ENCODE measurements at regions not wholly inside any gene's neighbourhood (a gene's known extent, or its start where the extent isn't known, plus 50 kb on each side); places are given as distances from the start of the nearest gene placed in this dataset.
"Not testable (repeated sequence)": the region's sequence is repeated elsewhere in the genome, so short reads cannot be mapped to it uniquely, and the experiment has no call there.

- Histone ChIP-seq H3K36me3 (no peaks in the 10 kb centered on the region), H3K27me3 (no peaks in the 10 kb centered on the region), H3K4me3 (no peak overlapping the region), H3K4me1 (no peaks in the 10 kb centered on the region), H3K27ac (no peak overlapping the region), H3K9me3 (no peaks in the 10 kb centered on the region)
- DNase-seq = no peak
- TF ChIP-seq, protein P1, sequence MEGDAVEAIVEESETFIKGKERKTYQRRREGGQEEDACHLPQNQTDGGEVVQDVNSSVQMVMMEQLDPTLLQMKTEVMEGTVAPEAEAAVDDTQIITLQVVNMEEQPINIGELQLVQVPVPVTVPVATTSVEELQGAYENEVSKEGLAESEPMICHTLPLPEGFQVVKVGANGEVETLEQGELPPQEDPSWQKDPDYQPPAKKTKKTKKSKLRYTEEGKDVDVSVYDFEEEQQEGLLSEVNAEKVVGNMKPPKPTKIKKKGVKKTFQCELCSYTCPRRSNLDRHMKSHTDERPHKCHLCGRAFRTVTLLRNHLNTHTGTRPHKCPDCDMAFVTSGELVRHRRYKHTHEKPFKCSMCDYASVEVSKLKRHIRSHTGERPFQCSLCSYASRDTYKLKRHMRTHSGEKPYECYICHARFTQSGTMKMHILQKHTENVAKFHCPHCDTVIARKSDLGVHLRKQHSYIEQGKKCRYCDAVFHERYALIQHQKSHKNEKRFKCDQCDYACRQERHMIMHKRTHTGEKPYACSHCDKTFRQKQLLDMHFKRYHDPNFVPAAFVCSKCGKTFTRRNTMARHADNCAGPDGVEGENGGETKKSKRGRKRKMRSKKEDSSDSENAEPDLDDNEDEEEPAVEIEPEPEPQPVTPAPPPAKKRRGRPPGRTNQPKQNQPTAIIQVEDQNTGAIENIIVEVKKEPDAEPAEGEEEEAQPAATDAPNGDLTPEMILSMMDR (IDR thresholded peaks at IDR 0.05) = no peak
- no peak for TF ChIP-seq POLR2A (IDR thresholded peaks at IDR 0.05)
Observed at GRCh38 chr6:113057567-113058053, 710.5 kb downstream of the RFPL4B start.

GRCh38 chr6:113060664-113061063 is 713.5 kb downstream of the RFPL4B start:
- no peak for TF ChIP-seq POLR2A (IDR thresholded peaks at IDR 0.05)
- TF ChIP-seq, protein P1 (IDR thresholded peaks at IDR 0.05) = no peak
- Histone ChIP-seq H3K9me3 (no peaks in the 10 kb centered on the region), H3K36me3 (no peaks in the 10 kb centered on the region), H3K4me3 (no peak overlapping the region), H3K27me3 (no peaks in the 10 kb centered on the region), H3K4me1 (no peaks in the 10 kb centered on the region), H3K27ac (no peak overlapping the region)
- DNase-seq = no peak

GRCh38 chr6:113065611-113066010 is 718.5 kb downstream of the RFPL4B start:
- no peaks in the 10 kb centered on the region for H3K9me3 ChIP-seq
- no peak overlapping the region for H3K27ac ChIP-seq
- no peaks in the 10 kb centered on the region for H3K27me3 ChIP-seq
- DNase-seq = no peak
- H3K4me3 ChIP-seq = no peak overlapping the region
- no peak for TF ChIP-seq POLR2A (IDR thresholded peaks at IDR 0.05)
- TF ChIP-seq, protein P1 (IDR thresholded peaks at IDR 0.05) = no peak
- no peaks in the 10 kb centered on the region for H3K4me1 ChIP-seq
- H3K36me3 ChIP-seq = no peaks in the 10 kb centered on the region

GRCh38 chr6:113067612-113068275 is 720.6 kb downstream of the RFPL4B start:
- no peaks in the 10 kb centered on the region for H3K9me3 ChIP-seq
- no peaks in the 10 kb centered on the region for H3K27me3 ChIP-seq
- TF ChIP-seq, protein P1 (IDR thresholded peaks at IDR 0.05) = no peak
- no peak for TF ChIP-seq POLR2A (IDR thresholded peaks at IDR 0.05)
- no peak overlapping the region for H3K4me3 ChIP-seq
- H3K4me1 ChIP-seq = no peaks in the 10 kb centered on the region
- no peaks in the 10 kb centered on the region for H3K36me3 ChIP-seq
- H3K27ac ChIP-seq = no peak overlapping the region
- no peak for DNase-seq

DNA sequence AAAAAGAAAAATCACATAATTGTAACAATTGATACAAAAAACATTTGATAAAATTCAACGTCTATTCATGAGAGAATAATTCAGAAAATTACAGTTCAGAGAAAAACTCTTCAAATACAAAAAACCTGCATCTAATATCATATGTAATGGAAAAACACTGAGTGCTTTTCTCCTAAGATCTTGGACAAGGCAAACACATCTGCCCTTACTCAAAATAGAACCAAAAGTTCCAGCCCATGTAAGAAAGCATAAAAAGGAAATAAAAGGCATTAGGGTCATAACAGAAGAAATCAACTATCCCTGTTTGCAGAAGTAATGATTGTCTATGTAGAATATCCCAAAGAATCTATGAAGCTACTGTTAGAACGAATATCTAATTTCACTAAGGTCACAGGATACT is 721.4 kb downstream of the RFPL4B start:
- H3K36me3 ChIP-seq = no peaks in the 10 kb centered on the region
- DNase-seq = no peak
- H3K4me1 ChIP-seq = no peaks in the 10 kb centered on the region
- no peak overlapping the region for H3K4me3 ChIP-seq
- TF ChIP-seq, protein P1 (IDR thresholded peaks at IDR 0.05) = no peak
- TF ChIP-seq POLR2A (IDR thresholded peaks at IDR 0.05) = no peak
- H3K27ac ChIP-seq = no peak overlapping the region
- H3K9me3 ChIP-seq = no peaks in the 10 kb centered on the region
- H3K27me3 ChIP-seq = no peaks in the 10 kb centered on the region

GRCh38 chr6:113070681-113071080 is 723.6 kb downstream of the RFPL4B start:
- not testable (repeated sequence) for DNase-seq, H3K4me1 ChIP-seq, H3K36me3 ChIP-seq, H3K27me3 ChIP-seq, H3K9me3 ChIP-seq, H3K27ac ChIP-seq, H3K4me3 ChIP-seq
